Ishikawa (cell line): ENCODE measurements at regions not wholly inside any gene's neighbourhood (a gene's known extent, or its start where the extent isn't known, plus 50 kb on each side); places are given as distances from the start of the nearest gene placed in this dataset.
A peak's percentile ranks its signal among the peaks of the same experiment; 100 is the strongest.

Experiments
- CEBPB ChIP-seq: IDR thresholded peaks from 2 replicates; pipeline ENCODE4 v1.6.1; 2012
- CREB1 ChIP-seq: IDR thresholded peaks from 2 replicates; pipeline ENCODE4 v1.6.1; 2012; ENCODE audit warnings: low read depth
- EGR1 ChIP-seq: IDR thresholded peaks from 2 replicates; pipeline ENCODE4 v1.6.1; 2012
- EP300 ChIP-seq: IDR thresholded peaks from 2 replicates; pipeline ENCODE4 v1.6.1; 2012; ENCODE audit warnings: borderline replicate concordance
- FOXM1 ChIP-seq: IDR thresholded peaks from 2 replicates; pipeline ENCODE4 v1.6.1; 2012; ENCODE audit warnings: low read depth, borderline replicate concordance
- NFIC ChIP-seq: IDR thresholded peaks from 2 replicates; pipeline ENCODE4 v1.6.1; 2012
- RAD21 ChIP-seq: IDR thresholded peaks from 2 replicates; pipeline ENCODE4 v1.6.1; 2012; ENCODE audit warnings: low read depth
- TAF1 ChIP-seq: IDR thresholded peaks from 2 replicates; pipeline ENCODE4 v1.6.1; 2012; ENCODE audit warnings: low read depth, mild to moderate bottlenecking
- TCF12 ChIP-seq: IDR thresholded peaks from 2 replicates; pipeline ENCODE4 v1.6.1; 2012; ENCODE audit warnings: low read depth
- TEAD4 ChIP-seq: IDR thresholded peaks from 2 replicates; pipeline ENCODE4 v1.6.1; 2012
- YY1 ChIP-seq: IDR thresholded peaks from 2 replicates; pipeline ENCODE4 v1.6.1; 2012; ENCODE audit warnings: low read depth
- ZBTB7A ChIP-seq: IDR thresholded peaks from 2 replicates; pipeline ENCODE4 v1.6.1; 2012; ENCODE audit warnings: low read depth
- TF ChIP-seq, protein P1 (sequence below): IDR thresholded peaks from 2 replicates; pipeline ENCODE4 v1.6.1; 2012
- TF ChIP-seq, protein P2 (sequence below): IDR thresholded peaks from 2 replicates; pipeline ENCODE4 v1.6.1; 2012; ENCODE audit warnings: low read depth, mild to moderate bottlenecking
- TF ChIP-seq, protein P3 (sequence below): IDR thresholded peaks from 2 replicates; pipeline ENCODE4 v1.6.1; 2012

DNA sequence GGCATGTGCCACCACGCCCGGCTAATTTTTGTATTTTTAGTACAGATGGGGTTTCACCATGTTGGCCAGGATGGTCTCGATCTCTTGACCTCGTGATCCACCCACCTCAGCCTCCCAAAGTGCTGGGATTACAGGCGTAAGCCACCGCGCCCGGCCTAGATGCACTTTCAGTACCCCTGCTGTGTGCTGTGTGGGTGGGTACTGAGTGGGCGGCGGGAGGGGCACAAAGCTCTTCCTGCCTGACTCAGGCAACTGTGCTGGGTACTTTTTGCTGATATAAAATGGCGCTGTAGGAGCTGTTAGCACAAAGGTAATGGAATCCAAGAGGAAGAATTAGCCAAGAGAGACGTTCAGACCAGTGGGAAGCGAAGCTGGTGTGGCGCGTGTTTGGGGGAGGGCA lies 79.6 kb upstream of the HES1 start:
- TF ChIP-seq EGR1 (peak; percentile 73), YY1 (0 out of 2 replicates have a peak, but pooled peaks have one; percentile 14)

DNA sequence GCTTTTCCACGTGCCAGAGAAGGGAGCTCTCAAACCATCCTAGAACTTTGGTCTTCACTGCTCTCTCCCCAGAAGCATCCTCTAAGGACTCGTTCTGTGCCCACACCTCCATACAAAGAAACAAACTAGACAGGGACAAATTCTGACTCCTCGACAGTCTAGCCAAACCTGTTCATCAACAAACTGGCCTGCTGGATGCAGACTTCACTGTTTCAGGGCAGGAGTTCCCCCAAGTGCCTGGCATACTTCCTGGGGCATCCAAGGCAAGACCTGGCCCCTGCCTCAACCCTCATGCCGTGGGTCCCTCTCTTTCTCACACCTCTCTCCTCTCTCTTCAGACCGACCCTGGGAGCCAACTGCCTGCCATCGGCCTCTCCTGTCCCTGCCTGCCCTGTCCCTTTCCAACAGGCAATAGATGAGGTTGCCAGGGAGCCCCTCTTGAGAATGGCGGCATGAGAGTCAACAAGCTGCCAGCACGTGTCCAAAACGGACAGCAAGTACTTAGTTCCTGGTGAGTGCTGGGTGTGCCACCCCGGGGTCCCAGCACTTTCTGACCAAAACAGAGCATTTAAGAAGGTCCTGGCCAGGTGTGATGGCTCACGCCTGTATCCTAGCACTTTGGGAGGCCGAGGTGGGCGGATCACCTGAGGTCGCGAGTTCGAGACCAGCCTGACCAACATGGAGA lies 79.1 kb upstream of the HES1 start:
- TF ChIP-seq EGR1 = no peak
- TF ChIP-seq, protein P1, sequence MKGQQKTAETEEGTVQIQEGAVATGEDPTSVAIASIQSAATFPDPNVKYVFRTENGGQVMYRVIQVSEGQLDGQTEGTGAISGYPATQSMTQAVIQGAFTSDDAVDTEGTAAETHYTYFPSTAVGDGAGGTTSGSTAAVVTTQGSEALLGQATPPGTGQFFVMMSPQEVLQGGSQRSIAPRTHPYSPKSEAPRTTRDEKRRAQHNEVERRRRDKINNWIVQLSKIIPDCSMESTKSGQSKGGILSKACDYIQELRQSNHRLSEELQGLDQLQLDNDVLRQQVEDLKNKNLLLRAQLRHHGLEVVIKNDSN = no peak
- no peak for TF ChIP-seq NFIC
- TF ChIP-seq CREB1 = no peak
- no peak for TF ChIP-seq TAF1
- no peak for TF ChIP-seq CEBPB
- TF ChIP-seq, protein P2, sequence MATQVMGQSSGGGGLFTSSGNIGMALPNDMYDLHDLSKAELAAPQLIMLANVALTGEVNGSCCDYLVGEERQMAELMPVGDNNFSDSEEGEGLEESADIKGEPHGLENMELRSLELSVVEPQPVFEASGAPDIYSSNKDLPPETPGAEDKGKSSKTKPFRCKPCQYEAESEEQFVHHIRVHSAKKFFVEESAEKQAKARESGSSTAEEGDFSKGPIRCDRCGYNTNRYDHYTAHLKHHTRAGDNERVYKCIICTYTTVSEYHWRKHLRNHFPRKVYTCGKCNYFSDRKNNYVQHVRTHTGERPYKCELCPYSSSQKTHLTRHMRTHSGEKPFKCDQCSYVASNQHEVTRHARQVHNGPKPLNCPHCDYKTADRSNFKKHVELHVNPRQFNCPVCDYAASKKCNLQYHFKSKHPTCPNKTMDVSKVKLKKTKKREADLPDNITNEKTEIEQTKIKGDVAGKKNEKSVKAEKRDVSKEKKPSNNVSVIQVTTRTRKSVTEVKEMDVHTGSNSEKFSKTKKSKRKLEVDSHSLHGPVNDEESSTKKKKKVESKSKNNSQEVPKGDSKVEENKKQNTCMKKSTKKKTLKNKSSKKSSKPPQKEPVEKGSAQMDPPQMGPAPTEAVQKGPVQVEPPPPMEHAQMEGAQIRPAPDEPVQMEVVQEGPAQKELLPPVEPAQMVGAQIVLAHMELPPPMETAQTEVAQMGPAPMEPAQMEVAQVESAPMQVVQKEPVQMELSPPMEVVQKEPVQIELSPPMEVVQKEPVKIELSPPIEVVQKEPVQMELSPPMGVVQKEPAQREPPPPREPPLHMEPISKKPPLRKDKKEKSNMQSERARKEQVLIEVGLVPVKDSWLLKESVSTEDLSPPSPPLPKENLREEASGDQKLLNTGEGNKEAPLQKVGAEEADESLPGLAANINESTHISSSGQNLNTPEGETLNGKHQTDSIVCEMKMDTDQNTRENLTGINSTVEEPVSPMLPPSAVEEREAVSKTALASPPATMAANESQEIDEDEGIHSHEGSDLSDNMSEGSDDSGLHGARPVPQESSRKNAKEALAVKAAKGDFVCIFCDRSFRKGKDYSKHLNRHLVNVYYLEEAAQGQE = no peak
- no peak for TF ChIP-seq EP300
- TF ChIP-seq ZBTB7A = no peak
- TF ChIP-seq FOXM1 = no peak
- TF ChIP-seq YY1 = no peak

DNA sequence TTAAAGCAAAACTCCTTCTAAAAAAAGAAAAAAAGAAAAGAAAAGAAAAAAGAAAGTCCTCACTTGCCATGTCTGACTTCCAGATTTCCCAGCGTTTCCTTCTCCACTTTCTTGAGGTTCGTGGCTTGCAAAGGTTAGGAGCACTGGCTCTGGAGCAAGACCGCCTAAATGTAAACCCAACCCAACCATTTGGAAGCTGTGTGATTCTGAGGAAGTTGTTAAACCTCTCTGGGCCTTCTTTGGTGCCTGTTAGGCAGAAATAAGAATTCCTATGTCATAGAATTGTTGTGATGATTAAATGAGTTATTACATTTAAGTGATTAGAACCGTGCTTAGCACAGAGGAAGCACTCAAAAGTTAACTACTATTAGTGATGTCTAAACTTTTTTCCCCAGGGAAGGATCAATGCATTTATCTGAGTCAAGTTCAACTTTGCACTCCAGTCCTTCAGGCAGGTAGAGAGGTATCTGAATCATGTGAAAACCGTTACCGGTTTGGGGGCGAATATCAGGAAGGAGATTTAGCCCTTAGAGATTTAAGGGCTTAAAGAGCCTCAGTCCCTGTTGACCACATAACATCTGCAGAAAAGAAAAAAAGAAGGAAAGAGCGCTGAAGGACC lies 78.3 kb upstream of the HES1 start:
- TF ChIP-seq TCF12 (no peak), YY1 (no peak)

DNA sequence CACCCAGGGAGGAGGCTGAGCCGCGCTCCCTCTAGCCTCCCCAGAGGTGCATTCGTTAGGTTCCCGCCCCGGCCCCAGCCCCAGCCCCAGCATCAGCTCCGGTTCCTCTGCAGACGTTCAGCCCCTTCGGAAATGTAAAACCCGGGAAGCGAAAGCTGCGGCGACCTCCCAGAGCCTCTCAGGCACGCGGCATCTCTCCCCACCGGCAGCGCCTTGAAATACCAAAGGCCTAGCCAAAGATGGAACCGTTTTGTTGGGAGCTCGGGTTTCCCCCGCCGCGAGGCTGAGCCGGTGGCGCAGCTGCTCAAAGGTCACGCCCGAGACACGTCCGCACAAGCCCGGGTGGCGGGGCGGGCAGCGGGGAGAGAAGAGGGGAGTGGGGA lies 77.8 kb upstream of the HES1 start:
- TF ChIP-seq, protein P1 = no peak
- TF ChIP-seq EGR1 = no peak
- TF ChIP-seq YY1 = no peak
- TF ChIP-seq, protein P3, sequence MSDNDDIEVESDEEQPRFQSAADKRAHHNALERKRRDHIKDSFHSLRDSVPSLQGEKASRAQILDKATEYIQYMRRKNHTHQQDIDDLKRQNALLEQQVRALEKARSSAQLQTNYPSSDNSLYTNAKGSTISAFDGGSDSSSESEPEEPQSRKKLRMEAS = no peak
- no peak for TF ChIP-seq CEBPB
- TF ChIP-seq, protein P2 = no peak
- no peak for TF ChIP-seq EP300
- TF ChIP-seq CREB1 = no peak
- no peak for TF ChIP-seq TCF12
- TF ChIP-seq ZBTB7A = no peak
- no peak for TF ChIP-seq FOXM1

DNA sequence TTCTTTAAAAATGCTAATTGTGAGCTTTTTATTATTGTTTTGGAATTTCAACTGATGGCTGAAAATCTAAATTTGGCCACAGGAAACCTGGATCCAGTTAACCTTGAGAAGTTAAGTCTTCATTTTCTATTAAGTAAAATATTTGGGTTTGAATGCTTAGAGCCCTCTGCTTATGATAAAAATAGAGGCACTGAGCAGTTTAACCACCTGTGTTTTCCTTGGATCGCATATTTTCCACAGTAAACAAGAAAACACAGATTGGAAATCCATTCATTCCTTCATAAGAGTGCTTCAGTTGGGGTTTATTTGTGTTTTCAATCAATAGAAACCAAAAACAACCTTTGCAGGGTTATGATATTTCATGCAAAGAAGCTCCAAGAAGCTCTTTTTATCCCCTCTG lies 77.2 kb upstream of the HES1 start:
- no peak for TF ChIP-seq EP300
- TF ChIP-seq, protein P2 = no peak
- no peak for TF ChIP-seq RAD21
- TF ChIP-seq EGR1 = no peak
- no peak for TF ChIP-seq ZBTB7A
- no peak for TF ChIP-seq CREB1
- TF ChIP-seq YY1 = no peak
- TF ChIP-seq, protein P3 = no peak
- no peak for TF ChIP-seq TAF1
- no peak for TF ChIP-seq NFIC
- TF ChIP-seq, protein P1 = no peak
- TF ChIP-seq FOXM1 = no peak
- no peak for TF ChIP-seq CEBPB
- no peak for TF ChIP-seq TEAD4
- no peak for TF ChIP-seq TCF12
